ENCODE measurements at regions not wholly inside any gene's neighbourhood (a gene's known extent, or its start where the extent isn't known, plus 50 kb on each side); places are given as distances from the start of the nearest gene placed in this dataset.

DNA sequence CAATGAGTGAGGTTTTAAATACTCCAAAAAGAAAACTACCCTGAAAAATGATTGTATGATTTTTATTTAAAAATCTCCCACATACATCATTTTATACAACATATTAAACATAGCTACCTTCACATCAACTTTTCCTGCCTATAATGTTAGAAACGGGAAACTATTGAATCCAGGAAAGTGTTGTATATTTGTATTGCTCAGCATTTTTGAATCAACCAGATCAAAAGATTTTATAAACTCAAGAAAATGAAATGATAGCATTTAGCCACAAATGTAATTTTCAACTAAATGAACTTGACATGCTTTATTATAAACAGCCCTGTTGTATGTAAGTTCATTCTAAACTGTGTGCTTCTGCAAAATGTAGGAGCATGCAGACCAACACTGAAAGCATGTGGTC, 124.6 kb upstream of the SLC10A2 start:
- Histone ChIP-seq H2AFZ (ENCODE audit: low read depth, low read length) (no peak overlapping the region), H3K9ac (ENCODE audit: low read length) (no peak overlapping the region), H3K4me3 (ENCODE audit: low read length) (no peak overlapping the region), H3K9me3 (ENCODE audit: insufficient read depth, low read length) (no peaks in the 10 kb centered on the region), H3K27me3 (ENCODE audit: low read depth, low read length) (no peaks in the 10 kb centered on the region; the same call in 1 of the 2 replicates), H3K4me2 (ENCODE audit: low read length) (no peak overlapping the region), H3K36me3 (replicated peaks; ENCODE audit: low read depth, low read length) (no peaks in the 10 kb centered on the region), H3K4me1 (ENCODE audit: low read length) (peaks cover under 1% of the 10 kb centered on the region; the same call in 1 of the 2 replicates), H3K27ac (ENCODE audit: low read length) (no peak overlapping the region), H4K20me1 (ENCODE audit: insufficient read depth, low read length) (no peaks in the 10 kb centered on the region), H3K79me2 (ENCODE audit: low read length) (no peaks in the 10 kb centered on the region)
- TF ChIP-seq EZH2phosphoT487 (IDR thresholded peaks at IDR 0.05; ENCODE audit: low read depth), result no peak
- TF ChIP-seq, protein P1, sequence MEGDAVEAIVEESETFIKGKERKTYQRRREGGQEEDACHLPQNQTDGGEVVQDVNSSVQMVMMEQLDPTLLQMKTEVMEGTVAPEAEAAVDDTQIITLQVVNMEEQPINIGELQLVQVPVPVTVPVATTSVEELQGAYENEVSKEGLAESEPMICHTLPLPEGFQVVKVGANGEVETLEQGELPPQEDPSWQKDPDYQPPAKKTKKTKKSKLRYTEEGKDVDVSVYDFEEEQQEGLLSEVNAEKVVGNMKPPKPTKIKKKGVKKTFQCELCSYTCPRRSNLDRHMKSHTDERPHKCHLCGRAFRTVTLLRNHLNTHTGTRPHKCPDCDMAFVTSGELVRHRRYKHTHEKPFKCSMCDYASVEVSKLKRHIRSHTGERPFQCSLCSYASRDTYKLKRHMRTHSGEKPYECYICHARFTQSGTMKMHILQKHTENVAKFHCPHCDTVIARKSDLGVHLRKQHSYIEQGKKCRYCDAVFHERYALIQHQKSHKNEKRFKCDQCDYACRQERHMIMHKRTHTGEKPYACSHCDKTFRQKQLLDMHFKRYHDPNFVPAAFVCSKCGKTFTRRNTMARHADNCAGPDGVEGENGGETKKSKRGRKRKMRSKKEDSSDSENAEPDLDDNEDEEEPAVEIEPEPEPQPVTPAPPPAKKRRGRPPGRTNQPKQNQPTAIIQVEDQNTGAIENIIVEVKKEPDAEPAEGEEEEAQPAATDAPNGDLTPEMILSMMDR (IDR thresholded peaks at IDR 0.05; ENCODE audit: low read depth, low read length), result no peak

DNA sequence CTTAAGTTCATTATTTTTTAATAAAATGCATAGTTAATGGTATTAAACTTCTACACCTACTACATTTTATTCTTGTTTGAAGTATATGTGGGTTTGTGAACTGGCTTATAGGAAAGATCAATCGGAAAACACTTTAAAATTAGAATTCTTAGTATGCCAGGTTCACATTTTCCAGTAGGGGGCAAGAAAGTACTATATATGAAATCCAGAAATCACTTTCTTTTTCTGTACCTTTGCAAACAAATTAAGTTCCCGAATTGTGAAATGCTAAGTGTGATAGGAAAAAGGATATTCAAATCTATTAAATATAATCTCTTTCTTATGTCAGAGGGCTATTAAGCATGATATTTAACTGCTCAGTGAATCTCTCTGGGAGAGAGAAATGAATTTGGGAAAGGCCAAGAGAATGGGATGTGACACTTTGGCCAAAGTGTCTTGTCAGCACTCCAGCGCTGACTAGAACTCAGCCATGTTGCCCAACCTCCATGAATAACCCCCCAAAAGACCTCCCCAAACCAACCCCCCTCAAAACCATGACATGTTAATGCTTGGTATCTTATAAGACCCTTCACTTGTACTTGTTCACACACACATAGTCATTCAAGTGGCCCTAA, 122.6 kb upstream of the SLC10A2 start:
- no peak for TF ChIP-seq EZH2phosphoT487 (IDR thresholded peaks at IDR 0.05; ENCODE audit: low read depth)
- TF ChIP-seq, protein P1 (IDR thresholded peaks at IDR 0.05; ENCODE audit: low read depth, low read length), result peak; percentile 82
- H3K4me2 ChIP-seq (ENCODE audit: low read length), result peak overlapping the region; percentile 62

DNA sequence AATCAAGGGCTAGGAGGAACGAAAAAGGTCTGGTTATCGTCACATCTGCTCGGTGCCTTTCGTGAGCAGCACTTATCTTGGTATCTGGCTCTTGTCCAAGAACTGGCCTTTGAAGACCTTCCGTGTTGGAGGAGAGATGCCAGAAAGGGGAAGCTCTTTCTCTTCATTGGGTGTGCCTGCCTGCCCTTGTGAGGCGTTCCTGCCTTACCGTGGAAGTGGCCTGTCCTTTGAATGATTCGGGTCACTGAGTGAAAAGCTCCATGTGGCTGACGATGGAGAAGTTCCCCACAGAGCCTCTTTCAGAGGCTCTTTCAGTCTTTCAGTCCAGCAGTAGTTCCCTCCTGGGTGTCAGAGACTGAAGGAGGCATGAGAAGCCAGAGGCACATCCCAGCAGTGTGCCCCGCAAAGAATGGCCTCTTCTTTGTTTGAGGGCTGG, 121.5 kb upstream of the SLC10A2 start:
- H3K4me3 ChIP-seq (ENCODE audit: low read length), result no peak overlapping the region
- no peaks in the 10 kb centered on the region for H4K20me1 ChIP-seq (ENCODE audit: insufficient read depth, low read length)
- TF ChIP-seq, protein P1 (IDR thresholded peaks at IDR 0.05; ENCODE audit: low read depth, low read length), result no peak
- no peak for TF ChIP-seq EZH2phosphoT487 (IDR thresholded peaks at IDR 0.05; ENCODE audit: low read depth)
- H3K36me3 ChIP-seq (replicated peaks; ENCODE audit: low read depth, low read length), result no peaks in the 10 kb centered on the region
- no peak overlapping the region for H3K27ac ChIP-seq (ENCODE audit: low read length)
- no peak overlapping the region for H3K9ac ChIP-seq (ENCODE audit: low read length)
- H3K79me2 ChIP-seq (ENCODE audit: low read length), result no peaks in the 10 kb centered on the region
- no peak overlapping the region for H3K4me2 ChIP-seq (ENCODE audit: low read length)
- no peak overlapping the region for H2AFZ ChIP-seq (ENCODE audit: low read depth, low read length)
- peaks cover 22% of the 10 kb centered on the region for H3K4me1 ChIP-seq (ENCODE audit: low read length)
- H3K27me3 ChIP-seq (ENCODE audit: low read depth, low read length), result peaks cover 4% of the 10 kb centered on the region; the same call in 1 of the 2 replicates
- H3K9me3 ChIP-seq (ENCODE audit: insufficient read depth, low read length), result no peaks in the 10 kb centered on the region

More for the DNA sequence above, 122.6 kb upstream of the SLC10A2 start:
- Histone ChIP-seq H3K27ac (ENCODE audit: low read length) (no peak overlapping the region), H3K9ac (ENCODE audit: low read length) (no peak overlapping the region), H3K4me3 (ENCODE audit: low read length) (peak overlapping the region; percentile 53; the same call in 1 of the 2 replicates), H3K27me3 (ENCODE audit: low read depth, low read length) (peaks cover 4% of the 10 kb centered on the region; the same call in 1 of the 2 replicates), H4K20me1 (ENCODE audit: insufficient read depth, low read length) (no peaks in the 10 kb centered on the region), H3K9me3 (ENCODE audit: insufficient read depth, low read length) (no peaks in the 10 kb centered on the region), H2AFZ (ENCODE audit: low read depth, low read length) (peak overlapping the region; percentile 38; the same call in 1 of the 2 replicates), H3K36me3 (replicated peaks; ENCODE audit: low read depth, low read length) (no peaks in the 10 kb centered on the region), H3K79me2 (ENCODE audit: low read length) (no peaks in the 10 kb centered on the region), H3K4me1 (ENCODE audit: low read length) (peaks cover 18% of the 10 kb centered on the region)

DNA sequence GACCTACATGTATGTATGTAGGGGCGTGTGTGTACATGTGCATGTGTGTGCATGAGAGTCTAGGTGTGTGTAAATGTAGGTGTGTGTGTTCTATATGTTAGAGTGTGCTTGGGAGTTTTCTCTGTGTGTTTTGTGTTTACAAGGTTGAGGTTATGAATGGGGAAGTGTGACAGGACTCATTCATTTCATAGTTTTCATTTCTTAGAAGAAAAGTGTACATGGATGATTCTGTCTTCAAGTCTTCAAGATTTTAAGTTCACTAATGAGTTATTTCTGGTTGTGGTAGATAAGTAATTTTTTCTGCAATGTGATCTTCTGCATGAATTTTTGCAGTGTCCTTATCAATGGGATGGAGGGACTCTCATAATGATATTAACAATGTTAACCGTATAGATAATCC, 118.2 kb upstream of the SLC10A2 start:
- Histone ChIP-seq H3K4me2 (ENCODE audit: low read length) (no peak overlapping the region), H3K79me2 (ENCODE audit: low read length) (no peaks in the 10 kb centered on the region), H3K9ac (ENCODE audit: low read length) (no peak overlapping the region), H3K4me1 (ENCODE audit: low read length) (peaks cover 27% of the 10 kb centered on the region), H3K36me3 (replicated peaks; ENCODE audit: low read depth, low read length) (no peaks in the 10 kb centered on the region), H3K4me3 (ENCODE audit: low read length) (no peak overlapping the region), H4K20me1 (ENCODE audit: insufficient read depth, low read length) (no peaks in the 10 kb centered on the region), H3K27me3 (ENCODE audit: low read depth, low read length) (peaks cover 4% of the 10 kb centered on the region; the same call in 1 of the 2 replicates), H2AFZ (ENCODE audit: low read depth, low read length) (no peak overlapping the region), H3K27ac (ENCODE audit: low read length) (no peak overlapping the region), H3K9me3 (ENCODE audit: insufficient read depth, low read length) (no peaks in the 10 kb centered on the region)
- TF ChIP-seq, protein P1 (IDR thresholded peaks at IDR 0.05; ENCODE audit: low read depth, low read length), result no peak
- no peak for TF ChIP-seq EZH2phosphoT487 (IDR thresholded peaks at IDR 0.05; ENCODE audit: low read depth)

Data from OCI-LY3 (cell line).